ENCODE measurements at regions not wholly inside any gene's neighbourhood (a gene's known extent, or its start where the extent isn't known, plus 50 kb on each side); places are given as distances from the start of the nearest gene placed in this dataset.

- Histone ChIP-seq H3K4me1 (ENCODE audit: control insufficient read depth, extremely low read depth, insufficient read depth, low read length) (no peaks in the 10 kb centered on the region), H3K79me2 (ENCODE audit: control insufficient read depth, insufficient read depth, low read length) (no peaks in the 10 kb centered on the region), H3K4me3 (replicated peaks in 1 of 4; ENCODE audit: control extremely low read depth in 1 of 4, insufficient read depth in 1 of 4, low read depth in 3 of 4, low read length in 4 of 4) (no peak overlapping the region), H2AFZ (ENCODE audit: low read length) (no peak overlapping the region), H3K27me3 (ENCODE audit: control insufficient read depth, insufficient read depth, low read length) (no peaks in the 10 kb centered on the region), H3K9me3 (ENCODE audit: control insufficient read depth, insufficient read depth, low read depth, low read length) (no peaks in the 10 kb centered on the region), H3K4me2 (ENCODE audit: extremely low read depth, insufficient read depth, low read length) (no peak overlapping the region), H4K20me1 (ENCODE audit: control insufficient read depth, extremely low read depth, insufficient read depth, low read length) (no peaks in the 10 kb centered on the region), H3K27ac (ENCODE audit: insufficient read depth, low read length) (no peak overlapping the region), H3K36me3 (ENCODE audit: control insufficient read depth, insufficient read depth, low read length) (no peaks in the 10 kb centered on the region), H3K9ac (ENCODE audit: insufficient read depth, low read length) (no peak overlapping the region)
- TF ChIP-seq CTCF (conservative IDR thresholded peaks at IDR 0.05 in 1 of 2, IDR thresholded peaks at IDR 0.05 in 1 of 2; ENCODE audit: low read depth in 1 of 2, low read length in 2 of 2) = no peak
- TF ChIP-seq EZH2 (IDR thresholded peaks at IDR 0.05; ENCODE audit: low read length, missing control alignments) = no peak
- no peak for DNase-seq (ENCODE audit: low read depth in 2 of 2)
Measured at GRCh38 chr3:8276056-8276455, 225.6 kb upstream of the LMCD1 start.

GRCh38 chr3:8276506-8276905, 225.1 kb upstream of the LMCD1 start:
- no peaks in the 10 kb centered on the region for H3K36me3 ChIP-seq (ENCODE audit: control insufficient read depth, insufficient read depth, low read length)
- no peaks in the 10 kb centered on the region for H3K27me3 ChIP-seq (ENCODE audit: control insufficient read depth, insufficient read depth, low read length)
- H3K4me2 ChIP-seq (ENCODE audit: extremely low read depth, insufficient read depth, low read length) = no peak overlapping the region
- TF ChIP-seq EZH2 (IDR thresholded peaks at IDR 0.05; ENCODE audit: low read length, missing control alignments) (no peak), CTCF (conservative IDR thresholded peaks at IDR 0.05 in 1 of 2, IDR thresholded peaks at IDR 0.05 in 1 of 2; ENCODE audit: low read depth in 1 of 2, low read length in 2 of 2) (no peak)
- no peak overlapping the region for H3K9ac ChIP-seq (ENCODE audit: insufficient read depth, low read length)
- H3K4me3 ChIP-seq (replicated peaks in 1 of 4; ENCODE audit: control extremely low read depth in 1 of 4, insufficient read depth in 1 of 4, low read depth in 3 of 4, low read length in 4 of 4) = no peak overlapping the region
- no peaks in the 10 kb centered on the region for H3K9me3 ChIP-seq (ENCODE audit: control insufficient read depth, insufficient read depth, low read depth, low read length)
- no peak overlapping the region for H3K27ac ChIP-seq (ENCODE audit: insufficient read depth, low read length)
- H3K4me1 ChIP-seq (ENCODE audit: control insufficient read depth, extremely low read depth, insufficient read depth, low read length) = no peaks in the 10 kb centered on the region
- no peaks in the 10 kb centered on the region for H3K79me2 ChIP-seq (ENCODE audit: control insufficient read depth, insufficient read depth, low read length)
- H2AFZ ChIP-seq (ENCODE audit: low read length) = no peak overlapping the region
- H4K20me1 ChIP-seq (ENCODE audit: control insufficient read depth, extremely low read depth, insufficient read depth, low read length) = no peaks in the 10 kb centered on the region
- DNase-seq (ENCODE audit: low read depth in 2 of 2) = no peak

DNA sequence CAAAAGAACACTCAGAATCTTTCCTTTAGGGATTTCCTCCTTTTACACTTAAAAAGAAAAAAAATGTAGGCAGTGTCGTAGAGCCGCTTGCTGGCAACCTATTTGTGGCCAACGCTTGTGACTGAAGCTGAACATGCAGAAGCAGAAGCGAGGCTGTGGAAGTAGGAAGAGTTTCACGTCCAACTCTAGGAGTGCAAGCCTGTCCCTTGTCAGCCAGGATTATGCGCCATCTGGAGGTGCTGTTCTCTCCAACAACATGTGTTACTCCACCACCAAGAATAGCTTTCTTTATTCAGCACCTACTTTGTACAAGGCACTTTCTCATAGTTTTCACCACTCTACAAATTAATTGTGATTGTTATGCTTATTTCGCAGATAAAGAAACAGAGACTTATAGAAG, 223.2 kb upstream of the LMCD1 start:
- H3K4me1 ChIP-seq (ENCODE audit: control insufficient read depth, extremely low read depth, insufficient read depth, low read length) = no peaks in the 10 kb centered on the region
- no peak for TF ChIP-seq EZH2 (IDR thresholded peaks at IDR 0.05; ENCODE audit: low read length, missing control alignments)
- no peak for TF ChIP-seq CTCF (conservative IDR thresholded peaks at IDR 0.05 in 1 of 2, IDR thresholded peaks at IDR 0.05 in 1 of 2; ENCODE audit: low read depth in 1 of 2, low read length in 2 of 2)
- no peaks in the 10 kb centered on the region for H4K20me1 ChIP-seq (ENCODE audit: control insufficient read depth, extremely low read depth, insufficient read depth, low read length)
- no peaks in the 10 kb centered on the region for H3K9me3 ChIP-seq (ENCODE audit: control insufficient read depth, insufficient read depth, low read depth, low read length)
- no peak overlapping the region for H3K4me3 ChIP-seq (replicated peaks in 1 of 4; ENCODE audit: control extremely low read depth in 1 of 4, insufficient read depth in 1 of 4, low read depth in 3 of 4, low read length in 4 of 4)
- no peak overlapping the region for H2AFZ ChIP-seq (ENCODE audit: low read length)
- no peak overlapping the region for H3K9ac ChIP-seq (ENCODE audit: insufficient read depth, low read length)
- no peak overlapping the region for H3K4me2 ChIP-seq (ENCODE audit: extremely low read depth, insufficient read depth, low read length)
- no peaks in the 10 kb centered on the region for H3K27me3 ChIP-seq (ENCODE audit: control insufficient read depth, insufficient read depth, low read length)
- H3K79me2 ChIP-seq (ENCODE audit: control insufficient read depth, insufficient read depth, low read length) = no peaks in the 10 kb centered on the region
- DNase-seq (ENCODE audit: low read depth in 2 of 2) = no peak
- H3K27ac ChIP-seq (ENCODE audit: insufficient read depth, low read length) = no peak overlapping the region
- H3K36me3 ChIP-seq (ENCODE audit: control insufficient read depth, insufficient read depth, low read length) = no peaks in the 10 kb centered on the region
